RKO (cell line): ENCODE measurements at regions not wholly inside any gene's neighbourhood (a gene's known extent, or its start where the extent isn't known, plus 50 kb on each side); places are given as distances from the start of the nearest gene placed in this dataset.
"Not testable (repeated sequence)": the region's sequence is repeated elsewhere in the genome, so short reads cannot be mapped to it uniquely, and the experiment has no call there.

Source experiments
- DNase-seq: peaks from one replicate; pipeline ENCODE4 v3.0.0-alpha.2; 2016; ENCODE audit warnings: low spot score

GRCh38 chr4:115453416-115453815 lies 340.0 kb upstream of the NDST4 start:
- no peak for DNase-seq

GRCh38 chr4:115452229-115452628 lies 338.8 kb upstream of the NDST4 start:
- not testable (repeated sequence) for DNase-seq

- no peak for DNase-seq
Measured at GRCh38 chr4:115437739-115438138, 324.3 kb upstream of the NDST4 start.

- DNase-seq: no peak
Measured at GRCh38 chr4:115433491-115433890, 320.1 kb upstream of the NDST4 start.

GRCh38 chr4:115430024-115430423 lies 316.6 kb upstream of the NDST4 start:
- DNase-seq: no peak

- no peak for DNase-seq
Measured at GRCh38 chr4:115428455-115428854, 315.0 kb upstream of the NDST4 start.

- DNase-seq: no peak
Measured at GRCh38 chr4:115424852-115425251, 311.4 kb upstream of the NDST4 start.

- no peak for DNase-seq
Measured at GRCh38 chr4:115418635-115419396, 305.4 kb upstream of the NDST4 start.

GRCh38 chr4:115396034-115396433 lies 282.6 kb upstream of the NDST4 start:
- DNase-seq: no peak

- DNase-seq: no peak
Measured at GRCh38 chr4:115376866-115377265, 263.4 kb upstream of the NDST4 start.

GRCh38 chr4:115374621-115375020 lies 261.2 kb upstream of the NDST4 start:
- DNase-seq: no peak

GRCh38 chr4:115370490-115370889 lies 257.1 kb upstream of the NDST4 start:
- DNase-seq: no peak

GRCh38 chr4:115370012-115370411 lies 256.6 kb upstream of the NDST4 start:
- no peak for DNase-seq

- no peak for DNase-seq
Measured at GRCh38 chr4:115366390-115366789, 253.0 kb upstream of the NDST4 start.

- DNase-seq: no peak
Measured at GRCh38 chr4:115365185-115365584, 251.8 kb upstream of the NDST4 start.

GRCh38 chr4:115361781-115362180 lies 248.4 kb upstream of the NDST4 start:
- DNase-seq: no peak

- DNase-seq: no peak
Measured at GRCh38 chr4:115360431-115360830, 247.0 kb upstream of the NDST4 start.

GRCh38 chr4:115357776-115358175 lies 244.4 kb upstream of the NDST4 start:
- DNase-seq: no peak

- DNase-seq: no peak
Measured at GRCh38 chr4:115356176-115356575, 242.8 kb upstream of the NDST4 start.

- DNase-seq: no peak
Measured at GRCh38 chr4:115355329-115355728, 241.9 kb upstream of the NDST4 start.

GRCh38 chr4:115353370-115353769 lies 239.9 kb upstream of the NDST4 start:
- DNase-seq: no peak

GRCh38 chr4:115343171-115343570 lies 229.8 kb upstream of the NDST4 start:
- no peak for DNase-seq

GRCh38 chr4:115334736-115335411 lies 221.5 kb upstream of the NDST4 start:
- DNase-seq: no peak

- DNase-seq: no peak
Measured at GRCh38 chr4:115332078-115332477, 218.7 kb upstream of the NDST4 start.
